Stimulated activated naive CD8-positive, alpha-beta T cell treated with anti-CD3 and anti-CD28 coated beads, Interleukin-15, Interleukin-2, amounts not matched to agents 100 U/mL and 50 U/mL, for 24 hours (primary cell): ENCODE measurements at regions not wholly inside any gene's neighbourhood (a gene's known extent, or its start where the extent isn't known, plus 50 kb on each side); places are given as distances from the start of the nearest gene placed in this dataset.

Source experiments
- ATAC-seq: fragments of 150-1000 bp; cut with Tn5 transposase; one replicate; pipeline ENCODE4 v1.10.0; 2021
- DNase-seq: peaks from one replicate; pipeline ENCODE4 v3.0.0; 2021

- no peak for ATAC-seq
- no peak for DNase-seq
These were observed 64.8 kb upstream of the PLEKHG3 start for GRCh38 chr14:64639340-64639821.

- ATAC-seq = no peak
These were observed 63.4 kb upstream of the PLEKHG3 start for GRCh38 chr14:64640839-64641238.

GRCh38 chr14:64641760-64642159, 62.5 kb upstream of the PLEKHG3 start:
- no peak for DNase-seq
- no peak for ATAC-seq

More at GRCh38 chr14:64640839-64641238, 63.4 kb upstream of the PLEKHG3 start:
- DNase-seq = no peak

GRCh38 chr14:64643709-64644108, 60.5 kb upstream of the PLEKHG3 start:
- ATAC-seq (no peak), DNase-seq (no peak)

- ATAC-seq = no peak
- no peak for DNase-seq
These were observed 59.6 kb upstream of the PLEKHG3 start for GRCh38 chr14:64644629-64645028.

- DNase-seq (no peak), ATAC-seq (no peak)
These were observed 58.9 kb upstream of the PLEKHG3 start for GRCh38 chr14:64645220-64645892.

GRCh38 chr14:64646103-64646502, 58.1 kb upstream of the PLEKHG3 start:
- DNase-seq (no peak), ATAC-seq (no peak)

- ATAC-seq (no peak), DNase-seq (no peak)
These were observed 54.7 kb upstream of the PLEKHG3 start for GRCh38 chr14:64649383-64649998.

GRCh38 chr14:64653900-64654245, 50.4 kb upstream of the PLEKHG3 start:
- ATAC-seq = no peak
- no peak for DNase-seq

- no peak for DNase-seq
These were observed 49.9 kb upstream of the PLEKHG3 start for GRCh38 chr14:64654246-64654900.

More at GRCh38 chr14:64654246-64654900, 49.9 kb upstream of the PLEKHG3 start:
- peak; percentile 68 for ATAC-seq
